ENCODE measurements at regions not wholly inside any gene's neighbourhood (a gene's known extent, or its start where the extent isn't known, plus 50 kb on each side); places are given as distances from the start of the nearest gene placed in this dataset.

DNA sequence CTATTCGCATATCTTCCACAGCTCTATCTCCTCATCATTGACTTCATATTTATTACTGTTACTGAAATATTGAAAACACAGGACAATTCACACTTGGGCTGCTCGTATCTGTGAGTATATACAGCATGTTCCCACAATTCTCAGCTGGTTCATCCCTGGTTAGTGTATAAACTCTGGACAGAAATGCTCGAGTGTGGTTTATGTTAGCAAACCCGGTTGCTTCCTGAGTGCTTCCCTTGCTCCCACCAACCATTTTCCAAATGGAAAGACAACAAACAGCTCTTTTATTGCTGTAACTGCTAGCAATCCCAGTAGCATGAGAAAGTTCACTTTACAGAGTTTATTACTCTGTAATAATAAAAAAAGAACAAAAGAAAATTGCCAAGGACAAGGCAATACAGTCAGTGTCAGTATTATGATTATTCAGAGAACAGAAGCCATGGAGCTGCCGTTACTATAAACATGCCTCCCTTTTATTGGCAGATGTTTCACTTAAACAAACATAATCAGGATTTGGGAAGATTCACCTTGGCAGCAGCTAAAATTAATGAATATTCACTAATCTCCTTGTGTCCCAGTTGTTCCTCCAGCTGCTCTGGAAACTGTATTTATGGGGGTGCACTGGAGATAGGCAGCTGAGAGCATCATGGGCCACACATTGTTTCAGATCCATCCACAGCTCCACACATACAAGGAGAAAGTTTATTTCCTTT is 134.1 kb upstream of the GUCY1A1 start:
- no peak for ATAC-seq
- no peaks in the 10 kb centered on the region for H3K9me1 ChIP-seq (ENCODE audit: control insufficient read depth, insufficient read depth, low read length)
- no peaks in the 10 kb centered on the region for H3K27me3 ChIP-seq (ENCODE audit: control insufficient read depth in 2 of 2, insufficient read depth in 2 of 2, low read length in 2 of 2)
- no TSS peak for BruUV-seq (replicated peaks)
- no peaks in the 10 kb centered on the region for H3K79me2 ChIP-seq (ENCODE audit: control insufficient read depth, insufficient read depth, low read length)
- H2AFZ ChIP-seq (ENCODE audit: low read depth, low read length), result no peak overlapping the region
- TF ChIP-seq RBFOX2 (IDR thresholded peaks at IDR 0.05; ENCODE audit: low read depth, low read length), result no peak
- no peak for TF ChIP-seq SREBF1 (IDR thresholded peaks at IDR 0.05; ENCODE audit: borderline replicate concordance, low read depth, low read length)
- TF ChIP-seq BRF1 (IDR thresholded peaks at IDR 0.05; ENCODE audit: borderline replicate concordance, extremely low read depth, insufficient read length), result no peak
- TF ChIP-seq, protein P1, sequence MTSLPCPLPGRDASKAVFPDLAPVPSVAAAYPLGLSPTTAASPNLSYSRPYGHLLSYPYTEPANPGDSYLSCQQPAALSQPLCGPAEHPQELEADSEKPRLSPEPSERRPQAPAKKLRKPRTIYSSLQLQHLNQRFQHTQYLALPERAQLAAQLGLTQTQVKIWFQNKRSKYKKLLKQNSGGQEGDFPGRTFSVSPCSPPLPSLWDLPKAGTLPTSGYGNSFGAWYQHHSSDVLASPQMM (CRISPR knock-in tag; IDR thresholded peaks at IDR 0.05), result no peak
- no peak for TF ChIP-seq ZNF696 (CRISPR knock-in tag; conservative IDR thresholded peaks at IDR 0.05)
- TF ChIP-seq HMBOX1 (IDR thresholded peaks at IDR 0.05), result no peak
- TF ChIP-seq, protein P2, sequence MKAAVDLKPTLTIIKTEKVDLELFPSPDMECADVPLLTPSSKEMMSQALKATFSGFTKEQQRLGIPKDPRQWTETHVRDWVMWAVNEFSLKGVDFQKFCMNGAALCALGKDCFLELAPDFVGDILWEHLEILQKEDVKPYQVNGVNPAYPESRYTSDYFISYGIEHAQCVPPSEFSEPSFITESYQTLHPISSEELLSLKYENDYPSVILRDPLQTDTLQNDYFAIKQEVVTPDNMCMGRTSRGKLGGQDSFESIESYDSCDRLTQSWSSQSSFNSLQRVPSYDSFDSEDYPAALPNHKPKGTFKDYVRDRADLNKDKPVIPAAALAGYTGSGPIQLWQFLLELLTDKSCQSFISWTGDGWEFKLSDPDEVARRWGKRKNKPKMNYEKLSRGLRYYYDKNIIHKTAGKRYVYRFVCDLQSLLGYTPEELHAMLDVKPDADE (conservative IDR thresholded peaks at IDR 0.05; ENCODE audit: control insufficient read depth, low read depth, low read length), result no peak
- no peak for TF ChIP-seq PCBP1 (IDR thresholded peaks at IDR 0.05; ENCODE audit: low read depth, low read length, poor library complexity, severe bottlenecking)
- no peak for TF ChIP-seq ZBTB9 (CRISPR knock-in tag; IDR thresholded peaks at IDR 0.05)
- no peak for TF ChIP-seq TGIF2 (CRISPR knock-in tag; IDR thresholded peaks at IDR 0.05)
- no peak for TF ChIP-seq ZNF77 (CRISPR knock-in tag; IDR thresholded peaks at IDR 0.05)
- no peak for TF ChIP-seq ZBTB17 (CRISPR knock-in tag; IDR thresholded peaks at IDR 0.05)
- no peak for TF ChIP-seq CEBPG (CRISPR knock-in tag; IDR thresholded peaks at IDR 0.05)
- TF ChIP-seq CEBPG (tag; conservative IDR thresholded peaks at IDR 0.05 in 1 of 2, IDR thresholded peaks at IDR 0.05 in 1 of 2), result no peak
- no peak for TF ChIP-seq NRF1 (conservative IDR thresholded peaks at IDR 0.05 in 1 of 2, IDR thresholded peaks at IDR 0.05 in 1 of 2)
- TF ChIP-seq DMBX1 (CRISPR knock-in tag; IDR thresholded peaks at IDR 0.05; ENCODE audit: borderline replicate concordance), result no peak
- no peak for TF ChIP-seq FIP1L1 (IDR thresholded peaks at IDR 0.05; ENCODE audit: low read depth, low read length, poor library complexity, severe bottlenecking)
- H3K4me3 ChIP-seq, result no peak overlapping the region
- WGBS (ENCODE audit: insufficient coverage, low coverage, missing lambda C conversion rate), result 0% methylated on average over 5 of the region's 5 CpGs
- no peaks in the 10 kb centered on the region for H3K36me3 ChIP-seq (ENCODE audit: control insufficient read depth, insufficient read depth, low read length)
- no peak for DNase-seq (ENCODE audit: extremely low read depth in 1 of 4, low spot score in 3 of 4)
- in situ Hi-C loops (cut with MboI), result no loop called here
- H4K20me1 ChIP-seq (replicated peaks; ENCODE audit: control insufficient read depth, insufficient read depth, low read length), result no peaks in the 10 kb centered on the region
- no peak overlapping the region for H3K4me2 ChIP-seq (ENCODE audit: insufficient read depth, low read length)
- FAIRE-seq, result no peak
- ChIA-PET POLR2A (no interaction called here), CTCF (ENCODE audit: low intra/inter-chr PET ratio) (no interaction called here)
- H3K9me3 ChIP-seq (replicated peaks; ENCODE audit: control insufficient read depth, insufficient read depth, low read depth, low read length), result no peaks in the 10 kb centered on the region
- no peak overlapping the region for H3K9ac ChIP-seq (ENCODE audit: insufficient read depth in 1 of 2, low read depth in 2 of 2, low read length in 2 of 2)
- intact Hi-C loops (cut with micrococcal nuclease), result no loop called here
- H3K4me1 ChIP-seq (replicated peaks in 1 of 2; ENCODE audit: control insufficient read depth in 2 of 2, insufficient read depth in 2 of 2, low read length in 2 of 2), result no peaks in the 10 kb centered on the region
- no peak overlapping the region for H3K27ac ChIP-seq (ENCODE audit: extremely low read depth, low read depth, low read length)

Measured in K562 (cell line).